ENCODE measurements at regions not wholly inside any gene's neighbourhood (a gene's known extent, or its start where the extent isn't known, plus 50 kb on each side); places are given as distances from the start of the nearest gene placed in this dataset.

- TF ChIP-seq CTCF (conservative IDR thresholded peaks at IDR 0.05; ENCODE audit: low read depth, low read length) = no peak
- no peak for TF ChIP-seq EZH2 (IDR thresholded peaks at IDR 0.05; ENCODE audit: low read length, unreplicated experiment)
Observed at GRCh38 chr9:108168236-108168850, 678.8 kb upstream of the KLF4 start.
